H4 (cell line): ENCODE measurements at regions not wholly inside any gene's neighbourhood (a gene's known extent, or its start where the extent isn't known, plus 50 kb on each side); places are given as distances from the start of the nearest gene placed in this dataset.
"Not testable (repeated sequence)": the region's sequence is repeated elsewhere in the genome, so short reads cannot be mapped to it uniquely, and the experiment has no call there.

Experiments used
- DNase-seq: peaks from one replicate; pipeline ENCODE4 v3.0.0-alpha.2; 2015; ENCODE audit warnings: low spot score

GRCh38 chr11:71721840-71722239 is 111.2 kb upstream of the DEFB108B start:
- not testable (repeated sequence) for DNase-seq

GRCh38 chr11:71723991-71724390 is 109.0 kb upstream of the DEFB108B start:
- DNase-seq: not testable (repeated sequence)

GRCh38 chr11:71730748-71731147 is 102.3 kb upstream of the DEFB108B start:
- DNase-seq: not testable (repeated sequence)

GRCh38 chr11:71734368-71734767 is 98.6 kb upstream of the DEFB108B start:
- not testable (repeated sequence) for DNase-seq

- not testable (repeated sequence) for DNase-seq
Measured at GRCh38 chr11:71738317-71738716, 94.7 kb upstream of the DEFB108B start.

GRCh38 chr11:71743385-71743784 is 89.6 kb upstream of the DEFB108B start:
- not testable (repeated sequence) for DNase-seq

- DNase-seq: not testable (repeated sequence)
Measured at GRCh38 chr11:71745656-71746055, 87.3 kb upstream of the DEFB108B start.

- not testable (repeated sequence) for DNase-seq
Measured at GRCh38 chr11:71746263-71746662, 86.7 kb upstream of the DEFB108B start.

- DNase-seq: not testable (repeated sequence)
Measured at GRCh38 chr11:71748965-71749620, 83.9 kb upstream of the DEFB108B start.

GRCh38 chr11:71750908-71751307 is 82.1 kb upstream of the DEFB108B start:
- not testable (repeated sequence) for DNase-seq

- DNase-seq: not testable (repeated sequence)
Measured at GRCh38 chr11:71764695-71765491, 68.1 kb upstream of the DEFB108B start.

GRCh38 chr11:71767016-71767415 is 66.0 kb upstream of the DEFB108B start:
- not testable (repeated sequence) for DNase-seq

GRCh38 chr11:71772193-71772592 is 60.8 kb upstream of the DEFB108B start:
- DNase-seq: not testable (repeated sequence)

GRCh38 chr11:71774603-71775222 is 58.3 kb upstream of the DEFB108B start:
- DNase-seq: no peak

- not testable (repeated sequence) for DNase-seq
Measured at GRCh38 chr11:71780116-71780515, 52.9 kb upstream of the DEFB108B start.

- peak; percentile 29 for DNase-seq
Measured at GRCh38 chr11:71780771-71781170, 52.2 kb upstream of the DEFB108B start.

GRCh38 chr11:71781491-71781890 is 51.5 kb upstream of the DEFB108B start:
- DNase-seq: not testable (repeated sequence)

GRCh38 chr11:71782229-71782861 is 50.7 kb upstream of the DEFB108B start:
- DNase-seq: not testable (repeated sequence)

- peak; percentile 22 for DNase-seq
Measured at GRCh38 chr11:71783191-71783590, 49.8 kb upstream of the DEFB108B start.
